CD4-positive, alpha-beta T cell treated with Interleukin-6 at 100 ng/mL for 8 hours (primary cell): ENCODE measurements at regions not wholly inside any gene's neighbourhood (a gene's known extent, or its start where the extent isn't known, plus 50 kb on each side); places are given as distances from the start of the nearest gene placed in this dataset.
"Not testable (repeated sequence)": the region's sequence is repeated elsewhere in the genome, so short reads cannot be mapped to it uniquely, and the experiment has no call there.

Experiments used
- DNase-seq: peaks from one replicate; pipeline ENCODE4 v3.0.0-alpha.2; 2020; ENCODE audit warnings: mixed read lengths, low spot score

GRCh38 chr1:163571950-163572349 is 250.2 kb downstream of the NUF2 start:
- DNase-seq: no peak

GRCh38 chr1:163574119-163574518 is 252.4 kb downstream of the NUF2 start:
- DNase-seq: no peak

DNA sequence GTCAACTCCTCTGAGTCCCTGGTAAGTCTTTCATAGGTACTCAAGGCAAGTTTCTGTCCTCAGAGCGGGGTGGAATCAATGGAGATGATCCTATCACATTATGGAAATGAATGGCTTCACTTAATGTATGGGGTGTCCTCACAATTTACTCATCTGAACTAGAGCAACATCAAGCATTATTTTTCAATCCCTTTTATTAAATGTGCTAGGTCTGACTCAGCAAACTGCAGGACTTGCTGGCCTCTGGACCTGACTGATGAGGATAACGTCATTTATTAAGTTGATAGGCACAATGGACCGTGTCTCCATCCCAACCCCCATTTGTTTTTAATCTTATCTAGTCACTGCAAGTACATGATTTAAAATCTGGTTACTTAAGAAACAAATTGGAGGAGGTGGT is 259.2 kb downstream of the NUF2 start:
- DNase-seq: no peak

DNA sequence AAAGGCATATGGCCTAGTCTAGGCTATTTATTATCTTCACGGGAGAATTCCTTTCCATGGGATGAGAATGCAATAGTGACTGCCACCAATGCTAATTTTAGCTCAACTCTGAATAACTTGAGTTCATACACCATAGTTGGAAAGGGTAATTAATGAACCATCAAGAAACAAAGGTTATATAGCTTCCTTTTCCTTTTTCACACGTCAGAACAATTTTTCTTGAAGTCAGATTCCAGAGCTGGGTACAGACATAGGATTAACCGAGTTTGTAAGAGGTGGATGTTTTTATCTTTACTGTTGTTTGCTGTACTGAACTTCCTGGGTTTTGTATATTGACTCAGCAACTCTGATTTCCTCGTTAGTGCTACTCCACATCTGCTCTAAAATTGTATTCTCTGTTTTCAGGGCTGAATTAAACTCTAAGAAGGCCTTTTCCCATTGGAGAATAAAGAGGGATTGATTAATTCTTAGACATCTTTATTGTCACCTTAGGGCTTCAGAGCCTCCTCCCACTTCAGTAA is 262.0 kb downstream of the NUF2 start:
- DNase-seq: no peak

GRCh38 chr1:163585796-163586195 is 264.0 kb downstream of the NUF2 start:
- no peak for DNase-seq

DNA sequence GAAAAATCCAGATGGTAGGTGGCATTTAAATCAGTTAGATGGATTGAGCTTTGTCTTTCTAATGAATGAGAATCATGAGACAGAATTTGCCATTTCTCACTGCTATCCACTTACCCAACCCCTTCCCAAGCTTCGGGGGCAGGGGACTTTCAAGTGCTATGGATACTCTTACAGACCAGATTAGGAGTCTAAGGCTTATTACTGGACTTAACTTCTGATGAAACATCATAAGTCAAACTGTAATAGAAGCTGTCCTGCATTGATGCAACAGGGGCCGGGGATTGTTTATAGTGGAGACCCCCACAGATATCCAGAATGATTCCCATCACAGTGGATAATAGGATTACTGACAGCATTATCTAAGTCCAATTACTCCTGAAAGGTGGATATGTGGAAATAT is 267.0 kb downstream of the NUF2 start:
- DNase-seq: no peak

GRCh38 chr1:163589735-163590134 is 268.0 kb downstream of the NUF2 start:
- DNase-seq: no peak

GRCh38 chr1:163591131-163591530 is 269.4 kb downstream of the NUF2 start:
- not testable (repeated sequence) for DNase-seq

DNA sequence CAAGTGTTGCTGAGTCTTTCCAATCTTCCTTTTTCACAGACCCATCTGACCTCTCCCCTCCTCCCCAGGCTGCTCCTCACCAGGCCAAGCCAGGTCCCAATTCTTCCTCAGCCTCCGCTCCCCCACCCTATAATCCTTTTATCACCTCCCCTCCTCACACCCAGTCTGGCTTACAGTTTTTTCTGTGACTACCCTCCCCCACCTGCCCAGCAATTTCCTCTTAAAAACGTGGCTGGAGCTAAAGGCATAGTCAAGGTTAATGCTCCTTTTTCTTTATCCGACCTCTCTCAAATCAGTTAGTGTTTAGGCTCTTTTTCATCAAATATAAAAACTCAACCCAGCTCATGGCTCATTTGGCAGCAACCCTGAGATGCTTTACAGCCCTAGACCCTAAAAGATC is 270.9 kb downstream of the NUF2 start:
- DNase-seq: not testable (repeated sequence)

- not testable (repeated sequence) for DNase-seq
Observed at GRCh38 chr1:163596106-163596505, 274.4 kb downstream of the NUF2 start.

DNA sequence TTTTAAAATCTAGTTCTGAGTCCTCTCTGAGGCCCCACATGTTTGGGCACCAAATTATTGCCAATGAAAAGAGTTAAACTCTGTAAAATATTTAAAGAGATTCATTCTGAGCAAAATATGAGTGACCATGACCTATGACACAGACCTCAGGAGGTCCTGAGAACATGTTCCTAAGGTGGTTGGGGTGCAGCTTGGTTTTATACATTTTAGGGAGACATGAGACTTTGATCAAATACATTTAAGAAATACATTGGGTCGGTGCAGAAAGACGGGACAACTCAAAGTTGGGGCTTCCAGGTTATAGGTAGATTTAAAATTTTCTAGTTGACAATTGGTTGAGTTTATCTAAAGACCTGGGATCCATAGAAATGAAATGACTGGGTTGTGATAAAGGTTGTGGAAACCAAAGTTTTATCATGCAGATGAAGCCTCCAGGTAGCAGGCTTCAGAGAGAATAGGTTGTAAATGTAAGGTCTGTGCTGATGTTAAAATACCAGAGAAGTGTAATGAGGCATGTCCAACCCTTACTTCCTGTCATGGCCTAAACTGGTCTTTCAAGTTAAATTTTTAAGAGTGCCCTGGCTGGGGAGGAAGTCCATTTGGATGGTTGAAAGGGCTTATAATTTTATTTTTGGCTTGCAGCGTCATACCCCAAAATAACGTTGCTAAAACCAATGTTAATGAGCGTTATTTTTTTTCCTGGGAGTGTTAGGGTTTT is 274.9 kb downstream of the NUF2 start:
- DNase-seq: no peak

DNA sequence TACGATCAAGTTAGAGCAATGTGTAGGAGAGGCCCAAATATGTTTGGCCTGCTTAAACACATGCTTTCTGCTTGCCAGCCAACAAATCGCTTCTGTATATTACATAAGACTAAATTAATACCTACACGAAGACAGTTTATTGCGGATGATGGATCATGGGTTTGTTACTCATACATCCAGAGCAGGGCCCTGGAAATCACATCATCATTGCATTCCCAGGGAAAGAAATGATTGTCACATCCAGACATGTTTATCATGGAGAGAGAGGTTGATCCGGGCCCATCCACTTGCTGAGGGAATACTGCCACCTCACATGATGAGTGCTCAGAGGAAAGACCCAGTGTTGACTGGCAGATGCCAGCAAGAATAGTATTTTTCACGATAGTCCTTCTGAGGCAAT is 282.6 kb downstream of the NUF2 start:
- no peak for DNase-seq

- DNase-seq: no peak
Observed at GRCh38 chr1:163604896-163605295, 283.1 kb downstream of the NUF2 start.

GRCh38 chr1:163608979-163609378 is 287.2 kb downstream of the NUF2 start:
- no peak for DNase-seq

DNA sequence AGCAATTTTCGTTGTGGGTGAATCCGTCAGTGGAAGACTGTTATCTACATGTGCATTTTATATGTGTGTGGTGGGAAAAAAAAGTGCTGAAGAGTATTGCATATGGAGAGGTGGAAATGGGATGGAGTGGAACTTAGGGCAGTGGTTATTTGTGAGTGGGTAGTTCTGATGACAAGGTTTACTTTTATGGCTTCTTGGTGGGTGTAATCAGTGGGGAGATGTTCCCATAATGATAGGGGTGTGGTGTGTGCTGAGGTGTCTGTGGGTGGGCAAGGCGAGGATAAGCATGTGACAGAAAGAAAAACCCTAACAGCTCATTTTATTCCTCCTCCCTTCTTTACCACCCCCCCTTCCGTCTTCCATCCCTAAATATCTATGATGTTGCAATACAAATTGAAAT is 288.1 kb downstream of the NUF2 start:
- no peak for DNase-seq

DNA sequence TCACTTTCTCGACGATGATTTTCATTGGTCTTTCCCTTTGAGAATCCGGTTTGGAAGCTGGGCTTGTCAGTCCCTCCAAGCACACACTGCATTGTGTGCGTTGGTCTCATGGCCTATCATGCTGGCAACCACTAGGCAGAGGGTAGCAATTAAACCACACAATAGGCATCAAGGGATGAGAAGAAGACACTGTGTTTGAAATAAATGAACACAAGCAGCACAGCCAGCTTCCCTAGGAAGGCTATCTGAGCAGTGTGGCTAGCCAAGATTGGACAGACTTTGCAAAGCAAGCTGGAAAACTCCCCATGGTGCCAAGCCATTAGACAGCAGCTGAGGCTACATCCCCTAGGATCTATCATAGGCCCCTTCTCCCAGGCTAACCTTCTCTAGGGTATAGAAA is 288.7 kb downstream of the NUF2 start:
- DNase-seq: no peak

DNA sequence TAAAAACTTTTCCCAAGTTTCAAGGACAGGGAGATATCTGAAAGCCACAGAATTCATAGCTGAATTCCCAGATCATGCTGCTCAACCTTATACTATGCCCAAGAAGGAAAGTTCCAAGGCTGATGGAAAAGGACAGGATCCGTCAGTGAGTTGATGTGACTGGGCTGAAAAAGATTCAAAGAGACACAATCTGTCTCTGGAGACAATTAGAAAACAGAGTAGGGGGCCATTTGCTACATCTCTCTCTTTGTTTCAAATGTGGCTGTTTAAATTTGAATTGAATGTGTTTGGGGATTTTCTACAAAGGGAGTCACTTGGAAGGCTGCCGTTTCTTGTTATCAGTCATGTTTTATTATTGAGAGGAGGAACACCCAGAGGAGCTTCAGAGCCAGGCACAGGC is 292.6 kb downstream of the NUF2 start:
- DNase-seq: no peak

GRCh38 chr1:163628034-163628773 is 306.4 kb downstream of the NUF2 start:
- DNase-seq: no peak

- DNase-seq: no peak
Observed at GRCh38 chr1:163632269-163632668, 310.5 kb downstream of the NUF2 start.

- no peak for DNase-seq
Observed at GRCh38 chr1:163633366-163633765, 311.6 kb downstream of the NUF2 start.

DNA sequence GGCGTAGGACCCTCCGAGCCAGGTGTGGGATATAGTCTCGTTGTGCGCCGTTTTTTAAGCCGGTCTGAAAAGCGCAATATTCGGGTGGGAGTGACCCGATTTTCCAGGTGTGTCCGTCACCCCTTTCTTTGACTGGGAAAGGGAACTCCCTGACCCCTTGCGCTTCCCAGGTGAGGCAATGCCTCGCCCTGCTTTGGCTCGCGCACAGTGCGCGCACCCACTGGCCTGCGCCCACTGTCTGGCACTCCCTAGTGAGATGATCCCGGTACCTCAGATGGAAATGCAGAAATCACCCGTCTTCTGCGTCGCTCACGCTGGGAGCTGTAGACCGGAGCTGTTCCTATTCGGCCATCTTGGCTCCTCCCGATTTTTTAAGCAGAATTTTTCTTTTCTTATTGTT is 323.9 kb downstream of the NUF2 start:
- DNase-seq: not testable (repeated sequence)

DNA sequence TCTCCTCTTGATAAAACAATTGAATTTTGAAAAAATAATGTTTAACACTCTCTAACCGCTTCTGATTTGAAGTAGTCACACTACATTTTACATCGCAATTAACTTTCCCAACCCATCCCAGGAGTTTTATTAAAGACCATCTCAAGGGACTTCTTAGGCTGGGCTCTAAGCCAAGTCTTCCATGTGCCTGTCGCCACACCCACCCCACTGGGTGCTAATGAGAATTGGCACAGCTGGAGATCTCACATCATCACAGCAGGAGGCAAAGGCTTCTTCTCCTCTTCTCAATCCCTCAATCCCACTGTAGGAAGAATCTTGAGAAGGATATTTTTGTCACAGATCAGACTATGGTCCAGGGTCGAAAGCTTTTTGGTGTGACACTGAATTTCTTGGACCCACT is 328.9 kb downstream of the NUF2 start:
- DNase-seq: no peak

DNA sequence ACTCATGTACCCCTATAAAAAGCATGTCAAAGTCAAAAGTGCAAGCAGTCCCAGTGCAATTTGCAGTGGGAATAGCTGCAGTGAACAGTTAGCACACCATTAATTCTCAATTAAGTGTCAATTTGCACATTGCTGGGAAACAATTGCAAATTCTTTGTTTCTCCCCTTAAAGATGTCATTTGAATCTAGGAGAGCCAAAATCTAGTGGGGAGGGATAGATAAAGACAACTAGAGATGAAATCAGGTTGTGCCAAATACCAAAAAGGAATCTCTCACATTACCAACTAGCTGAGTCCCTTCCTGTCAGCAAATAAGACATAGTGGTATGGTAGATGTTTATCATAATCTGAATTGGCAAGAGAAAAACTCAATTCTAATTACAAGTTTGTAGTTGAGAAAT is 330.7 kb downstream of the NUF2 start:
- no peak for DNase-seq

DNA sequence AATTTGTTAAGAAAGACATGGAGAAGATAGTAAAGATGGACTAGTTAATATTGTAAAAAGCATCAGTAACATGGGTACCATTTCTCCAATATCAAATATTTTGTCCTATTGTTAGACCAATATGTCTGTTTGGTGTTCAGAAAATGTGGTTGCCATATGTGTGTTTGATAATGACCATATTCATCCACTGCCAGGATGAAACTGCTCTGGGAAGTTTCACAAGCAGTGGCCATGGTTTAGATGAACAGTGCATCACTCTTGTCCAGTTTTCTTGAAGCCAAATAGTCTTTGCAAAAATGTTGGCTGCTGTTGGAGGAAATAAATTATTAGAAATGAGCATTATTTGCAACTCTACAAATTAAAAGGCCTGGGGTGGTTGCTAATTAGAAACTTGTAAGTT is 333.8 kb downstream of the NUF2 start:
- no peak for DNase-seq
